Activated CD8-positive, alpha-beta memory T cell treated with anti-CD3 and anti-CD28 coated beads, Interleukin-2, amount 10 ng/mL, durations not matched to agents 7 days and 5 days (primary cell): ENCODE measurements at regions not wholly inside any gene's neighbourhood (a gene's known extent, or its start where the extent isn't known, plus 50 kb on each side); places are given as distances from the start of the nearest gene placed in this dataset.

Experiments
- ATAC-seq: fragments of 150-1000 bp; cut with Tn5 transposase; one replicate; pipeline ENCODE4 v1.10.0; 2021; ENCODE audit warnings: moderate library complexity
- CTCF ChIA-PET: fragments of 350-600 bp; sonication (Branson Sonifier 250); formaldehyde crosslinking; loops from one replicate; lab custom pipeline; 2021; ENCODE audit warnings: antibody characterized with exemption; lab: Charles Lee
- DNase-seq: peaks from one replicate; pipeline ENCODE4 v3.0.0-alpha.2; 2020
- H3K27ac Mint-ChIP-seq: one replicate; pipeline ENCODE4 v1.8.0; 2021; ENCODE audit warnings: mild to moderate bottlenecking, mixed read lengths
- H3K27me3 Mint-ChIP-seq: one replicate; pipeline ENCODE4 v1.8.0; 2021; ENCODE audit warnings: mixed read lengths
- H3K36me3 Mint-ChIP-seq: one replicate; pipeline ENCODE4 v1.8.0; 2021; ENCODE audit warnings: mild to moderate bottlenecking, mixed read lengths
- H3K4me1 Mint-ChIP-seq: one replicate; pipeline ENCODE4 v1.8.0; 2021; ENCODE audit warnings: mixed read lengths
- H3K4me3 Mint-ChIP-seq: one replicate; pipeline ENCODE4 v1.8.0; 2021; ENCODE audit warnings: mild to moderate bottlenecking, moderate library complexity, mixed read lengths
- H3K9me3 Mint-ChIP-seq: one replicate; pipeline ENCODE4 v1.8.0; 2022; ENCODE audit warnings: low read depth, mixed read lengths

DNA sequence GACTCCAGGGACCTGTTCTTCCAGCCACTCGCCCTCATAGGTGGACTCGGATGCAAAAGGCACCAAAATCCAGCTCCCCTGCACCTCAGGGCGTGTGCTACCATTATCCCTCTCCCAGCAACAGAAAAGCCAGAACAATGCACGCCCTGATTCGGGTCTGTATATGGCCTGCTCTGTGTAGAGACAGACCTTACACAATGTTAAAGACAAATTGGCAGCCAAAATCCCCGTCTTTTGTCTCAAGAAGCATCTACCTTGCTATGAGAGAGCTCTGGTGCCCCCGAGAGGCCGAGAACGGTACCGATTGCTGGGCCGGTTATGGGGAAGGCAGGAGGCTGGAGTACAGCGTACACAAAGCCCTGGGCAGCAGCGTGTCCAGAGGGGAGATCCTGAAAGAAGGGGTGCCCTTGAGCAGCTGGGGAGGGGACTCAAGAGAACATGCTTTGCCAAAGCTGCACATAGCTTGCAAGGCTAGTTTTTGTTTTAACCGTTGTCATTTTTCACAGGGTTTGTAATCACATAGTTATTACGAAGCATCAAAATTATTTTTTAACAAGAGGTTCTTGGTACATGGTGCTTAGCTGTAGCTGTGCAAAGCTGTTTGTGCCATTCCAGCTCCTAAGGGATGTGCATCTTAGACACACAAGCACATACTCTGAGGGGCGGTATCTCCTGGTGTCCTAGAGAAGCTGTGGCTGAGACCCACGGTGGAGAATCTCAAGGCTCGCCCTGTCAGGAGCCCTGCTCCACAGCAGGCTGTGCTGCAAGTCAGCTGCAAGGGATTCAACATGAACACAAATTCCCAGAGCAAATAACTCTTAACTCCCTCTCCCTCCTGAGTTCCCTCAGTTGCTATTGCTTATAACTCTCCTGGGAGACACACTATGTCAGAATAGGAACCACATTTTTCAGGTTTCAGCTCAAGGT is 461.5 kb upstream of the PPP2R3A start:
- Mint-ChIP-seq H3K36me3 (no peaks in the 10 kb centered on the region), H3K27ac (no peak overlapping the region), H3K9me3 (peaks cover 4% of the 10 kb centered on the region), H3K27me3 (no peaks in the 10 kb centered on the region), H3K4me3 (no peak overlapping the region), H3K4me1 (no peaks in the 10 kb centered on the region)
- DNase-seq (peak; percentile 42), ATAC-seq (no peak)
- CTCF ChIA-PET, result interaction anchor here (2.4 kb wide), 1 partner anchor 710 kb away, joined by 10 read pairs; the partner anchor contains the start of gene EPHB1

- no peak for DNase-seq
- Mint-ChIP-seq H3K36me3 (no peaks in the 10 kb centered on the region), H3K27ac (no peak overlapping the region), H3K4me3 (no peak overlapping the region), H3K9me3 (peaks cover 4% of the 10 kb centered on the region), H3K27me3 (no peaks in the 10 kb centered on the region), H3K4me1 (no peaks in the 10 kb centered on the region)
- no peak for ATAC-seq
- CTCF ChIA-PET, result no interaction called here
These were observed 452.1 kb upstream of the PPP2R3A start for GRCh38 chr3:135513106-135514059.

DNA sequence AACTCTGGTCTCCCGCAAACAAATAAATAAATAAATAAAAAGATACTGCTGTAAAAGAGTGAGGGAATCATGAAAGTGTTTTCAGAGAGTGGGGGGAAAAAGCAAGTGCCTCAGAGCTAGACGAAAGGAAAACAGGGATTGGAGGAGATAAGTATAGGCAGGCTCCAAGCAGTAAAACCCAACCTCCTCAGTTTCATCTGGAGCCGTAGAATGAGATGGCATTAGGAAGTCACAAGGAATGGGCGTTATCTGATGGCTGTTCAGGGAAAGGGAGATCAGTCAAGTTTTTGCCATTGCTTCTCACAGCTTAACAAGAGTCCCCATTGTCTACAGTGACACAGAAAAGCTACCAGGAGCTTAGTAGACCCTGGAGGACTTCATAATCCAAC is 451.5 kb upstream of the PPP2R3A start:
- H3K4me3 Mint-ChIP-seq, result no peak overlapping the region
- no peaks in the 10 kb centered on the region for H3K4me1 Mint-ChIP-seq
- no peaks in the 10 kb centered on the region for H3K36me3 Mint-ChIP-seq
- DNase-seq (no peak), ATAC-seq (no peak)
- no peaks in the 10 kb centered on the region for H3K27me3 Mint-ChIP-seq
- CTCF ChIA-PET, result no interaction called here
- H3K27ac Mint-ChIP-seq, result no peak overlapping the region
- peaks cover 3% of the 10 kb centered on the region for H3K9me3 Mint-ChIP-seq

- DNase-seq, result no peak
- no peak overlapping the region for H3K27ac Mint-ChIP-seq
- no peaks in the 10 kb centered on the region for H3K36me3 Mint-ChIP-seq
- no peaks in the 10 kb centered on the region for H3K9me3 Mint-ChIP-seq
- no peaks in the 10 kb centered on the region for H3K27me3 Mint-ChIP-seq
- no peak overlapping the region for H3K4me3 Mint-ChIP-seq
- no peaks in the 10 kb centered on the region for H3K4me1 Mint-ChIP-seq
- CTCF ChIA-PET, result no interaction called here
- ATAC-seq, result no peak
These were observed 449.4 kb upstream of the PPP2R3A start for GRCh38 chr3:135516143-135516542.

DNA sequence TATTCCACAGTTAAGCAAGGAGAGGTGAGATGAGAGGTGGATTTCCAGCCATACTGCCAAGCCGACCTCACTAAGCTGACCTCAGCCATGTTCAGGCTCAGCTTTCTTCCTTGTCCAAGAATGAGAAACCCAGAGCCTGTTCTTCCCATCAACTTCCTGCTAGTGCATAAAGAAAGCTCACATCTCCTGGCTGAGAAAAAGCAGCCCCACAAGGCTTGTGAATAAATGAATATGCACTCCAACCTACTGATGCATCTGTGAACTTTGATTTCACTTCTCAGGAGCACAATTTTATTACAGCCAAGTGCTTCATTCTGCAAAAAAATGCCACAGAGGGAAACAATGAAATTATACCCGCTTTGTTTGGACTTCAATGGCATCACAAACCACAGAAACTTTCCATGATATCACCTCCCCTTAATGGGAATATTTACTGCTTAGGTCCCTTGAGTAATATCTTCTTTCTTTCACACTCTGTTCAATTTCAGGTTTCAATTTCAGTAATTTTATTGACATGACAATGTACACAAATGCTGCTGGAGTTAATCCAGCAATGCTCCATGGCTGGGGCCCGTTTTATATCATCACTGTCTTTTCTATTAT is 437.0 kb upstream of the PPP2R3A start:
- H3K9me3 Mint-ChIP-seq, result no peaks in the 10 kb centered on the region
- ATAC-seq (no peak), DNase-seq (no peak)
- H3K27ac Mint-ChIP-seq, result no peak overlapping the region
- no peaks in the 10 kb centered on the region for H3K36me3 Mint-ChIP-seq
- no peaks in the 10 kb centered on the region for H3K27me3 Mint-ChIP-seq
- no peaks in the 10 kb centered on the region for H3K4me1 Mint-ChIP-seq
- CTCF ChIA-PET, result no interaction called here
- no peak overlapping the region for H3K4me3 Mint-ChIP-seq

- no peaks in the 10 kb centered on the region for H3K36me3 Mint-ChIP-seq
- DNase-seq (no peak), ATAC-seq (no peak)
- no peaks in the 10 kb centered on the region for H3K4me1 Mint-ChIP-seq
- CTCF ChIA-PET, result no interaction called here
- H3K27me3 Mint-ChIP-seq, result no peaks in the 10 kb centered on the region
- H3K4me3 Mint-ChIP-seq, result no peak overlapping the region
- no peak overlapping the region for H3K27ac Mint-ChIP-seq
- H3K9me3 Mint-ChIP-seq, result no peaks in the 10 kb centered on the region
These were observed 433.5 kb upstream of the PPP2R3A start for GRCh38 chr3:135532021-135532420.

- no peaks in the 10 kb centered on the region for H3K36me3 Mint-ChIP-seq
- H3K4me3 Mint-ChIP-seq, result no peak overlapping the region
- CTCF ChIA-PET, result no interaction called here
- H3K9me3 Mint-ChIP-seq, result no peaks in the 10 kb centered on the region
- H3K4me1 Mint-ChIP-seq, result no peaks in the 10 kb centered on the region
- H3K27ac Mint-ChIP-seq, result no peak overlapping the region
- DNase-seq (no peak), ATAC-seq (no peak)
- no peaks in the 10 kb centered on the region for H3K27me3 Mint-ChIP-seq
These were observed 427.4 kb upstream of the PPP2R3A start for GRCh38 chr3:135538123-135538522.

DNA sequence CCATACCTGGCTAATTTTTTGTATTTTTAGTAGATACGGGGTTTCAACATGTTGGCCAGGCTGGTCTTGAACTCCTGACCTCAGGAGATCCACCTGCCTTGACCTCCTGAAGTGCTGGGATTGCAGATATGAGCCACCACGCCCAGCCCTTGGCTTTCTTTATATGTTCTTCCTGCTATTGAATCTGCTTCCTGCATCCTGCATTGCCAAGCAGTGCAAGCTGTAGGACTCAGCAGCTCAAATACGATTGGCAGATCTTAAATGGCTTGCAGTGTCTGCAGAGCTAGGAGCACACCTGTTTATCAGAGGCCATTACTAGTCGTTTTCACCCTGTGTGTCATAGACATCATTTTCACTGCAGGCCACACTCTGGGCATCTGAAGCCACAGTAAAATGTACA is 426.2 kb upstream of the PPP2R3A start:
- CTCF ChIA-PET, result no interaction called here
- Mint-ChIP-seq H3K27me3 (no peaks in the 10 kb centered on the region), H3K27ac (no peak overlapping the region), H3K36me3 (no peaks in the 10 kb centered on the region), H3K4me1 (no peaks in the 10 kb centered on the region), H3K9me3 (no peaks in the 10 kb centered on the region), H3K4me3 (no peak overlapping the region)
- DNase-seq (no peak), ATAC-seq (no peak)

DNA sequence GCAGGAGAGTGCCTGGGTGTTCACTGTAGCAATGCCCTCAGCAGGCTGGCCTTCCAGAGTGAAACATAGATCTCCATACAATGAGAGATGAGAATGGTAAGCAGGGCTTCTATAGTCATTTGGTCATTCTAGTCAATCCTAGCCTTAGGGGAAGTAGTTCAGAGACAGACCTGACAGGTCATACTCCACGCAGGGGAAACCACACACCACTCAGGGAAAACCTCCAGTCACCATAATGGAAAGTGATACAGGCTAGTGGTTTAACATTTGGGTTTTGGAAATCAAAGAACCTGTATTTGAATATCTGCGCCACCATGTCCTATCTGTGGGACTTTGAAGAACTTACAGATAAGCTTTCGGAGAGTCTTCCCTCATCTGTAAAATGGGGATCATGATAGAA is 425.7 kb upstream of the PPP2R3A start:
- H3K27me3 Mint-ChIP-seq, result no peaks in the 10 kb centered on the region
- H3K4me3 Mint-ChIP-seq, result no peak overlapping the region
- H3K9me3 Mint-ChIP-seq, result no peaks in the 10 kb centered on the region
- ATAC-seq (no peak), DNase-seq (no peak)
- H3K27ac Mint-ChIP-seq, result no peak overlapping the region
- H3K36me3 Mint-ChIP-seq, result no peaks in the 10 kb centered on the region
- H3K4me1 Mint-ChIP-seq, result no peaks in the 10 kb centered on the region
- CTCF ChIA-PET, result no interaction called here

GRCh38 chr3:135549928-135550494 is 415.5 kb upstream of the PPP2R3A start:
- ATAC-seq (no peak), DNase-seq (no peak)
- Mint-ChIP-seq H3K27ac (no peak overlapping the region), H3K4me1 (no peaks in the 10 kb centered on the region), H3K9me3 (peaks cover 3% of the 10 kb centered on the region), H3K36me3 (no peaks in the 10 kb centered on the region), H3K27me3 (no peaks in the 10 kb centered on the region), H3K4me3 (no peak overlapping the region)
- CTCF ChIA-PET, result no interaction called here

DNA sequence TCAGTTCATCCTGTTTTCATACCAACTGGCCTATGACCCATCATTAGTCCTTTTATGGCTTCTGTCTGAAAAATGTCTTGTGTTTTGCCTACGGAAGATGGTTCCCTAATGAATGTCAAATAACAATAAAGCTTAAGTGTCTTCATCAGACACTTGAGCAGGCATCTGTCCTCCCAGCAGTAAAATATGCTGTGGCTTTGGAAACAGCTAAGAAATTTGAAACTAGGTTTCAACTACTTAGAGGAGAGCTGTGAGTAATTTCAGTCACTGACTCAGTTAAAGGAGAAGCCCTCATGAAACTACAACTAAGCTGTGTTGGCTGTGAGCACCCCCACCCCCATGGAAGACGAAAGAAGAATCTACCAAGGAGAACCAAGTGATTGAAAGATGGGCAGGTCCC is 409.4 kb upstream of the PPP2R3A start:
- Mint-ChIP-seq H3K4me3 (no peak overlapping the region), H3K36me3 (no peaks in the 10 kb centered on the region), H3K27me3 (no peaks in the 10 kb centered on the region), H3K9me3 (peaks cover 3% of the 10 kb centered on the region), H3K27ac (no peak overlapping the region), H3K4me1 (no peaks in the 10 kb centered on the region)
- no peak for ATAC-seq
- CTCF ChIA-PET, result no interaction called here
- DNase-seq, result no peak

DNA sequence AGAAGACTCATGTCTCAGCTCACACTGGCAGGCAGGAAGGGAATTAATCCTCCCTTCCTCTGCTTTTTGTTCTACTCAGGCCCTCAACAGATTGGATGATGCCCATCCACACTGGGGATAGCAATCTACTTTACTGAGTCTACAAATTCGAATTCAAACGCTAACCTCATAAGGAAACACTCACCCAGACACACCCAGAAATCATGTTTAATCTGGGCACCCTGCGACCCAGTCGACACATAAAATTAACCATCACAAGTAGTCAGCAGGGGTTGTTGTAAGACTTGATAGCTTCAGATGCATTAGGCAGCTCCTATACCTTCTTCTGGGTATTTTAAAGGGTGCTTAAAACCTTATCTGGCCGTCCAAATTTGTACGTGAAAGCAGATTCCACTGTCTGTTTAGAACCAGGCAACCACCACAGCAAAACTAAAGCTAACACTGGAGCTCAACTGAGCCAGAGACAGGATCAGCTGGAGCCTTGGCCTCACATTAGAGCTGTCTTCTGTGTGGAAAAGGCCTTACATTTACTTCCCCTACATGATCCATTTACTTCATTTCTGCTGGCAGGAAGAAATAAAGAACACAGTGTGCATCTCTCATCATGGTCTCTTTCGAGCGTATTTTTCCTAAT is 407.3 kb upstream of the PPP2R3A start:
- Mint-ChIP-seq H3K4me1 (no peaks in the 10 kb centered on the region), H3K27me3 (no peaks in the 10 kb centered on the region), H3K27ac (no peak overlapping the region), H3K4me3 (no peak overlapping the region), H3K9me3 (peaks cover 3% of the 10 kb centered on the region), H3K36me3 (no peaks in the 10 kb centered on the region)
- no peak for ATAC-seq
- CTCF ChIA-PET, result no interaction called here
- DNase-seq, result no peak

DNA sequence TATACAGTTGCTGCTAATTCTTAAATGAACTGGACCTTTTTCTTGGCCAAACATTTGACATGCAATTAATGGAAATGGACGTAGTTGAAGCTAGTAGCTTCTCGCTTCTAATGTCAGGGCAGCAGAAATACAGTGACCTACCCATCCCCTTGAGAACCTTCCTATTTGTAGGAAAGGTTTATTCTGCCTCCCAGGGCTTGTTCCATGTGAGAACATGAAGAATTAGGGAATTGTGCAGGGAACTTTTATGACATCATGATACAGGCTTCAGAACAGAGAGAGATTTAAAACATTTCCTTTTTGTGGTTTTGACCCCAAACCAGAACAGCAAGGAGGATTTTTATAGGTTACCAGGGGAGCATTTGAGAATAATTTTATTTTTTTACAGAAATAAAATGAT is 406.6 kb upstream of the PPP2R3A start:
- ATAC-seq, result no peak
- DNase-seq, result no peak
- H3K27me3 Mint-ChIP-seq, result no peaks in the 10 kb centered on the region
- CTCF ChIA-PET, result no interaction called here
- H3K9me3 Mint-ChIP-seq, result peaks cover 2% of the 10 kb centered on the region
- no peak overlapping the region for H3K4me3 Mint-ChIP-seq
- no peaks in the 10 kb centered on the region for H3K36me3 Mint-ChIP-seq
- H3K4me1 Mint-ChIP-seq, result no peaks in the 10 kb centered on the region
- no peak overlapping the region for H3K27ac Mint-ChIP-seq
